ENCODE measurements at regions not wholly inside any gene's neighbourhood (a gene's known extent, or its start where the extent isn't known, plus 50 kb on each side); places are given as distances from the start of the nearest gene placed in this dataset.
"Not testable (repeated sequence)": the region's sequence is repeated elsewhere in the genome, so short reads cannot be mapped to it uniquely, and the experiment has no call there.

GRCh38 chr4:162469977-162470376, 306.2 kb upstream of the FSTL5 start:
- no peak for DNase-seq (ENCODE audit: low spot score)

DNA sequence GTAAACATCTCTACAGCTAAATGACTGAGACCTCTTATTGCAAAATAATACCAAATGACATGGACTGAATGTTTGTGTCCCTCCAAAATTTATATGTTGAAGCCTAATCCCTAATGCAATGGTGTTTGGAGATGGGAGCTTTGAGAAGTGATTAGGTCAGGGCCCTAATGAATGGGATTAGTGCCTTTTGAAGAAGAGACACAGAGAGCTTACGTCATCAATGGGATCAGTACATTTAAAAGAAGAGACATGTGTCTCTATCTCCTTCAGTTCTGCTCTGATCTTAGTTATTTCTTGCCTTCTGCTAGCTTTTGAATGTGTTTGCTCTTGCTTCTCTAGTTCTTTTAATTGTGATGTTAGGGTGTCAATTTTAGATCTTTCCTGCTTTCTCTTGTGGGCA, 301.6 kb upstream of the FSTL5 start:
- not testable (repeated sequence) for DNase-seq (ENCODE audit: low spot score)

DNA sequence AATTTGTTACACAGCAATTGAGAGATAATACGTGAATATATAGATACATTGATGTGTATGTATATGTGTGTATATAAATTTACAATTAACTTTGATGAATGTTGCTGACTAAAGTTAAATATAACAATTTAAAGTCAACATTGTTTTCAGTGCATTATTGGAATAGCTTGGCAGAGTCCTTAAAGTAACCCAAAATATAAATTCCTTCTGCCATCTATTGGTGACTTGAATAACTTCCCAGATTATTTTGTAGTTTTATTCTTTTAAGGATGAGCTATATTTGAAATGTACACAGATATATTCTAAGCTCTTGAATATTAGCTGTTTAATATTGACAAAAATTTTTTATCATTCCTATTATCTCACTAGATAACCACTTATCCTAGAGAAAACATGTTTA, 298.2 kb upstream of the FSTL5 start:
- peak; percentile 41 for DNase-seq (ENCODE audit: low spot score)

DNA sequence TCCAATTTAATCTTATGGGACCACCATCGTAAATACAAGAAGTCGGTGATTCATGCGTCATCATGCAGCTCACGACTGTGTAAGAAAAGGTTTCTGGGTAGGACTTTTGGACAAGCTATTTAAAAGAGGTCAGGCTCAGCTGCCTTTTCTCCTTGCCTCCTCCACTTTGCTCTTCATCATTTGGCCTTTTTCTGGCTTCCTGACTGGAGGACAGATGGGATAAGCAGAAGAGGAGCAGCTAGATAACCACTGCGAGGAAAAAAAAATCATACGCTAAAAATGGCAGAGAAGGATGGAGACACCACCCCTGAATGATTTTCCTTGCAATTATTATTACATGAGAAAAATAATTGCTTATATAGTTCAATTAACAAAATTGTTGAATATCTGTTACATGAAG, 294.3 kb upstream of the FSTL5 start:
- no peak for DNase-seq (ENCODE audit: low spot score)

DNA sequence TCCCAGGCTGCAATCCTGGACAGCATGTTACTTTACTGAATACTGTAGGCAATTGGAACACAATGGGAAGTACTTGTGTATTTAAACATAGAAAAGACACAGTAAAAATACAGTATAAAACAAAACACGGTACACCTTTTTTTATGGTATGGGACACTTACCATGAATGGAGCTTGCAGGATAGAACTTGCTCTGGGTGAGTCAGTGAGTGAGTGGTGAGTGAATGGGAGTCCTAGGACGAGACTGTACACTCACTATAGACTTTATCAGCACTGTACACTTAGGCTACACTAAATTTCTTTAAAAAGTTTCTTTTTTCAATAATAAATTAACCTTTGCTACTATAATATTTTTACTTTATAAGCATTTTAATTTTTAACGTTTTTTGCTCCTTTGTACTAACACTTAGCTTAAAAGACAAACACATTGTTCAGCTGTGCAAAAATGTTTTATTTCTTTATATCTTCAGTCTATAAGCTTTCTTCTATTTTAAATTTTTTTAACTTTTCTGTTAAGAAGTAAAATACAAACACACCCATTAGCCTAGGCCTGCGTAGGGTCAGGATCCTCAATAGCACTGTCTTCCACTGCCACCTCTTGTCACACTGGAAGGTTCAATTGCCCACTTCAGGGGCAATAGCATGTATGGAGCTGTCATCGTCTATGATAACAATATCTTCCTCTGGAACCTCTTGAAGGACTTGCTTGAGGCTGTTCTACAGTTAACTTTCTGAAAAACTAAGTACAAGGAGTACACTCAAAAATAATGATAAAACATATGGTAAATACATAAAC, 293.5 kb upstream of the FSTL5 start:
- DNase-seq (ENCODE audit: low spot score): no peak

GRCh38 chr4:162456106-162456505, 292.3 kb upstream of the FSTL5 start:
- DNase-seq (ENCODE audit: low spot score): no peak

DNA sequence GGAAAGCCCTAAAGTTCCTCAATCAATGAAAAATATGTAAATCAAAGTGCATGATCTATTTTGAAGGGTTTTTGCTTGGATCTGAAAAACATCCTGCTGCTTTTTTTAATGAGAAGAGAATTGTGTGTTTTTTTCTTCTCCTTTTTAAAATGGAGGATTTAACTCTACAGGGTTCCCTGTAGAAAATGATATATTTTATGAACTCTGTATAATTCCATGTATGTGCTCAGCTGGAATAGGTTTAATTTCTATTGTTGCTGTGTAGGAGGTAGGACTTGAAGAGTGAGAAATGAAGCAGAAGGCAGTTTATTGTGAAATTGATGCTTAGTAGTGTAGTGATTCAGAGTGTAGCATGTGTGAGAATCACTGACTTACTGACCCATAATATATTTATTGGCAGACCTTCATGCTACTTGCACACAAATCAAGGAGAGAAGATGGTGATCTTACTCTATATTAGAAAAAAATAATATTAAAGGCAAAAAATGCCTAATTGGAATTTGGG, 286.8 kb upstream of the FSTL5 start:
- no peak for DNase-seq (ENCODE audit: low spot score)

DNA sequence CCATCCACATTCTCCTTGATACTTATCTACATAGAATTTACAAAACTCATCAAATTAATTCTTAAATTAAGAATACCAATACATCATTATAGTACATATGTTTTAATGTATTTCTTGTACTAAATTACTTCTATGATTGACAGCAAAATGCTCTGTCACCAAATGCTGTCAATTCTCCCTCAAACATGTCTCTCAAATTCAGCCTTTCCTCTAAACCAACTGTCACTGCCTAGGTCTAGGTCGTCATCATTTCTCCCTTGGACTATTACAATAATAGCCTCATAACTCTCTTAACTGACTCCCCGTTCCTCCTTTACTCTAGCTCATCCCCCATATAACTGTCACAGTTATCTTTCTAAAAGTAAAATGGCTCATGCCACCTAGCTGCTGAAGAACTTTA, 279.7 kb upstream of the FSTL5 start:
- DNase-seq (ENCODE audit: low spot score): no peak

DNA sequence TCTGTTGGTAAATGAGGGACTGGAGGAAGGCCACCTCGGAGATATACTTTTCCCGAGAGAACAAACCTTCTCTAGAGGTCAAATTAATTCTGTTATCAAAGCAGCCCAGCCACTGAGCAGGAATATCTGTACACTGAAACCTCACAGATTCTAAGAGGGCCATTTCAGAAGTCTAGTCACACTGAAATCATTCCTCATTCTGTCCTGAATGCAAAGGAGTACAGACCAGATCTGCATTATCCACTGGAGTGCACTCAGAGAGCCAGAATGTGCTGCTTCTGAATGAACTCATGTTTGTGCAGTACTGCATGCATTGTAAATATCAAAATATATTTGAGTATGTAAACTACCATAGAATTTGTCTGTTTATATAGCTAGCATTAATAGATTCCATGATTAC, 278.3 kb upstream of the FSTL5 start:
- DNase-seq (ENCODE audit: low spot score): no peak

- no peak for DNase-seq (ENCODE audit: low spot score)
Measured at GRCh38 chr4:162422312-162422711, 258.5 kb upstream of the FSTL5 start.

- DNase-seq (ENCODE audit: low spot score): no peak
Measured at GRCh38 chr4:162410854-162411253, 247.1 kb upstream of the FSTL5 start.

GRCh38 chr4:162409048-162409447, 245.2 kb upstream of the FSTL5 start:
- no peak for DNase-seq (ENCODE audit: low spot score)

GRCh38 chr4:162408309-162408708, 244.5 kb upstream of the FSTL5 start:
- no peak for DNase-seq (ENCODE audit: low spot score)

DNA sequence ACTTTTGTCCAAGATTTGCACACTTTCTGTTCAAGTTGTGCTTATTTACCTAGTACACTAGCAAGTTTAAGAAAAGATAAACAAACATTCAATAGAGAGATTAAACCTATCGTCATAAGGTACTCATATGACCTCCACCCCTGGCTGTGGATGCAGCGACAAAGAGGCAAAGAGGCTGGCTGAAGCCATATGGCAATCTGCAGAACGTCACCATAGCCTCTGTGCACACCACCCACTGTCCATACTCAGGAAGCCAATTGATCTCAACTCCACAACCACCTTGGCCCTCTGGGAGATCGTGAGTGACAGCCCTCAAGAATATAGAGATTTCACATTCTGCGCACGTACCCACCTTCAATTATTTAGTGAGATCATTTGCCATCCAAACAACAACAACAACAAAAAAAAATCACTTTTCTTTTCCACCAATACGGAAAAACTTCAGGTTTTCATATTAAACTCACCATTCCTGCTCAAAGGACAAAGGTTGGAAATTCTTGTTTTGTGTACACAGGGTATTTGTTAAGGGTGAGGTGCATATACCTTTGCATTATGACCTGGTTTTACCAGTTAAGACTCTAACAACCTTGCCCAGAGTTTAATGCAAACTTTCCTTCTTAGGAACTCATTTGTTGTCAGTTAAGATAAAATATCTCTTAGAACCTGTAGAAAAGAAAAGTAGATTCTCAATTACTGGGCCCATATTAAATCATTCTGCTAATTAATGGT, 243.0 kb upstream of the FSTL5 start:
- no peak for DNase-seq (ENCODE audit: low spot score)

- no peak for DNase-seq (ENCODE audit: low spot score)
Measured at GRCh38 chr4:162403932-162404331, 240.1 kb upstream of the FSTL5 start.

DNA sequence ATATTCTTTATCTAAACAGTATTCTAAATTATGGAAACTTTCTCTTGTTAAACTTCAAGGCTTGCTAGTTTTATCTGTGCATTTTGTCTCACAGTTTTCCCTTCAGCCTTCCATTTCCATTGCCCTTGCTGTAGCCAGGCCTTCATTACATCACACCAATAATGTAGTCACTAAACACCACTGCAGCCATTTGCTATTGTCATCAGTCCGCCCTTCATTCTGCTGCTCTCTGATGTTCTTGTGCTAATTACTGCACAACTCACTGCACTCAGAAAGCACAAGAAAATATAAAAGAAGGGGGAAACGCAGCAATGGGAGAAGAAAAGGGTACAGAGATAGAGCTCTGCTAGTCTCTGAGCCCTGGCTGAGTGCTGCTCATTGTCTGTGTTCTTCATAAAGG, 239.6 kb upstream of the FSTL5 start:
- no peak for DNase-seq (ENCODE audit: low spot score)

- no peak for DNase-seq (ENCODE audit: low spot score)
Measured at GRCh38 chr4:162401021-162401420, 237.2 kb upstream of the FSTL5 start.

DNA sequence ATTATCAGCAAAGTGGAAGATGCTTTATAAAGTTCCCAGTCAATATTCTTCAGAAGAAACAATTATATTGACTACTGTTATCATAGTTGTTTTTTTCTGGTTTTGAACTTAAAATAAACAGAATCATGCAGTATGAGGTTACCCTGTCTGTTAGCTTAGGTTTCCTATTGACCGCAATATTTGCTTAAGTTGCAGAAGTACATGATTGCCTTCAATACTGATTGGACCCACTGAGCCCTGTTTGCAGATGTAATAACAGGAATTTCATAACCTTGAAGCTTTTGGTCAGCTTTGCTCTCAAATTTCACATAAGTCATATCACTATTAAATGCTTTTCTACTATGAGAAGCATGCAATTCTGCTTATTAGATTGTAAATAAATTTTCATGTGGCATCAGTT, 229.1 kb upstream of the FSTL5 start:
- DNase-seq (ENCODE audit: low spot score): no peak

DNA sequence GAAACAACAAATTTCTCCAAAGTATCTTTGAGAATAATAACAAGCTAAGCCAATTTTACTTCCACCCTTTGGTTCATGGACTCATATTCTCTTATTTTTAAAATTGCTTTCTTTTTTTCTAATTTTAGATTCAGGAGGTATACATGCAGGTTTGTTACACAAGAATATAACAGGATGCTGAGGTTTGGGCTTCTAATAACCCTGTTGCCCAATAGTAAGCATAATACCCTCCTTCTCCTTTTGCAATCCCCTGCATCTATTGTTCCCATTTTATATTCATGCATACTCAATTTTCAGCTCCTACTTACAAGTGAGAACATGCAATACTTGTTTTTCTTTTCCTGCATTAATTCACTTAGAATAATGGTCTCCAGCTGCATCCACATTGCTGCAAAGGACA, 202.3 kb upstream of the FSTL5 start:
- DNase-seq (ENCODE audit: low spot score): no peak

- no peak for DNase-seq (ENCODE audit: low spot score)
Measured at GRCh38 chr4:162364651-162365050, 200.9 kb upstream of the FSTL5 start.

DNA sequence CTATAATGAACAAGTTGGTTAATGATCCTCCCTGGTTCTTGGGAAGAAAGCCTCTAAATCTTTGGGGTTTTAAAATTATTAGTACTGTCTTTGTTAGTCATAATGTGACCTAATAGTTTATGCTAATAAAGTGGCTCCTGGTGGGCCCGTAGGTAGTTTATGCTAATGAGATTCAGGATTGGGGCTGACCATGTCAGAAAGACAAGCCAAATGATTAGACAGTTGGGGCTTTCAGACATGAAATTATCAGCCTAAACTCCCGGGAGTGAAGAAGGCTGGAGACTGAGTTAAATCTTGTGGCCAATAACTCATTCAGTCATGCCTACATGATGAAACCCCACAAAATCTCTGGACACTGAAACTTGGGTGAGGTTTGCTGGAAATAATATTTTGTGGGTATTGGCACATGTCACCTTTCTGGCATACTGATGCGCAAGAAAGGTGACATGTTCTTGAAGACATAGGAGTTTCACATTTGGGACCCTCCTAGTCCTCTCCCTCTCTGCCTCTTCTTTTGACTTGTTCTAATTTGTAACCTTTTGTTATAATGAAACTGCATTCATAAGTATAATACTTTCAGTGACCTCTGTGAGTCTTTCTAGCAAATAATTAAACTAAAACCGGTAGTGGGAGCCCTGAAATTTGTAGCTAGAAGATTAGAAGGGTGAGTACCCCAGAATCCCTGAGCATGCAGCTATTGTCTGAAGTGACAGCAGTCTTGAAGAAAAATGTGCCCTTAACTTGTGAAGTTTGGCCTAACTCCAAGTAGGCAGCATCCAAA, 196.8 kb upstream of the FSTL5 start:
- no peak for DNase-seq (ENCODE audit: low spot score)

- no peak for DNase-seq (ENCODE audit: low spot score)
Measured at GRCh38 chr4:162356181-162356580, 192.4 kb upstream of the FSTL5 start.

Measured in pons (tissue), 1 donor.